Kidney glomerular epithelial cell (primary cell): ENCODE measurements at regions not wholly inside any gene's neighbourhood (a gene's known extent, or its start where the extent isn't known, plus 50 kb on each side); places are given as distances from the start of the nearest gene placed in this dataset.

Experiments
- DNase-seq: peaks from one replicate; lab custom pipeline; 2025; lab: John Stamatoyannopoulos, UW

- no peak for DNase-seq
These were observed 257.1 kb upstream of the ACTRT1 start for GRCh38 chrX:128309311-128309710.

DNA sequence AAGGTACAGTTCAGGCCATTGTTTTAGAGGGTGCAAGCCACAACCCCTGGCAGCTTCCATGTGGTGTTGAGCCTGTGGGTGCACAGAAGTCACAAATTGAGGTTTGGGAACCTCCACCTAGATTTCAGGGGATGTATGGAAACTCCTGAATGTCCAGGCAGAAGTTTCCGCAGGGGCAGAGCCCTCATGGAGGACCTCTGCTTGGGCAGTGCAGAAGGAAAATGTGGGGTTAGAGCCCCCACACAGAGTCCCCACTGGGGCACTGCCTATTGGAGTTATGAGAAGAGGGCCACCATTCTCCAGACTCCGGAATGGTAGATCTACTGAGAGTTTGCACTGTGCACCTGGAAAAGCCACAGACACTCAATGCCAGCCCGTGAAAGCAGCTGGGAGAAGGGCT is 242.0 kb upstream of the ACTRT1 start:
- no peak for DNase-seq

GRCh38 chrX:128287693-128288092 is 235.5 kb upstream of the ACTRT1 start:
- DNase-seq = no peak

DNA sequence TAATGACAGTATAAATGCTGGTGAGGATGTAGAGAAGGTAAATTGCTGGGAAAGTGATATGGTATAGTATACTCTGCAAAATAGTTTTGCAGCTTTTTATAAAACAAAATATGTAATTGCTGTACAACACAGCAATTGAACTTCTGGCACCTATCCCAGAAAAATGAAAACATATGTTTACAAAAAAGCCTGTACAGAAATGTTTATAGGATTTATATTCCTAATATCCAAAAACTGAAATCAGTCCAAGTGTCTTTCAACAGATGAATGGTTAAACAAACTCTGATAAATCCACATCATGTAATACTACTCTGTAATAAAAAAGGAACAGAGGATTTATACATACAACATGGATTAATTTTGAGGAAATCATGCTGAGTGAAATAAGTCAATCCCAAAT is 198.4 kb upstream of the ACTRT1 start:
- no peak for DNase-seq

GRCh38 chrX:128216364-128216763 is 164.2 kb upstream of the ACTRT1 start:
- no peak for DNase-seq

DNA sequence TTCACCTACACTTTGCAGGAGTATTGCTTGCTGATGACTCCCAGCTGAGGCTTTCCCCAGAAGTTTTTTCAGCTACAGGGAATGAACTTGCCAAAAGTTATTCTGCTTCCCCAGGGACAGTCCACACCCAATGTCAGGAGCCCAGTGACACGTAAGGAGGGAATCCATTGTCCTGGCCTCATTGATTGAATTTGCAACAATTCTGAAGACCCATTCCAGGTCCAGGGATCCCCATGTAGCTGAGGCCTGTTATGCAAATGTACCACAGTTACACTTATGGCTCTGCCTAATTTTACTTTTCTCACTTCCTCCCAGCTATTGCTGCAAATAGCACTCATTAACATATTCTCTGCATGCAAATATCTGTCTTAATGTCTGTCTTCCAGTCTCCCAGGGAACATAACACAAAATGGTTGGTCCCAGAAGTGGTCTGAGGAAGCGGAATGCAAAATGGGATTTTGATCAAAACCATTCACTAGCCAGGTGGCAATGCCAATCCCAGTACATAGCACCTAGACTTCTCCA is 113.7 kb upstream of the ACTRT1 start:
- DNase-seq = no peak

- no peak for DNase-seq
These were observed 104.0 kb upstream of the ACTRT1 start for GRCh38 chrX:128156204-128156603.

DNA sequence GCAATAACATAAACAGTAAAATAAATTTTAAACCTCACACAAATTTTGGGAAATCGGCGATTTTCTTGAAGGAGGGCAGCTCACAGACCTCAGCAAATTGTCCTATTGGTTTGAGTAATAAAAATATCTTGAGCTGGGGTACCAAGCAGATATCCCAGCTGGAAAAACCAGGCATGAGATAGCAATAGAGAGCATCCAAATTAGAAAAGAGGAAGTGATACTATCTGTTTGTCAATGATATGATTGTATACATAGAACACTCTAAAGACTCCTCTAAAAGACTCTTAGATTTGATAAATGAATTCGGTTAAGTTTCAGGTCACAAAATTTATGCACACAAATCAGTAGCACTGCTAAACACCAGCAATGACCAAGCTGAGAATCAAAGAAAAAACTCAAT is 90.5 kb upstream of the ACTRT1 start:
- DNase-seq = no peak

DNA sequence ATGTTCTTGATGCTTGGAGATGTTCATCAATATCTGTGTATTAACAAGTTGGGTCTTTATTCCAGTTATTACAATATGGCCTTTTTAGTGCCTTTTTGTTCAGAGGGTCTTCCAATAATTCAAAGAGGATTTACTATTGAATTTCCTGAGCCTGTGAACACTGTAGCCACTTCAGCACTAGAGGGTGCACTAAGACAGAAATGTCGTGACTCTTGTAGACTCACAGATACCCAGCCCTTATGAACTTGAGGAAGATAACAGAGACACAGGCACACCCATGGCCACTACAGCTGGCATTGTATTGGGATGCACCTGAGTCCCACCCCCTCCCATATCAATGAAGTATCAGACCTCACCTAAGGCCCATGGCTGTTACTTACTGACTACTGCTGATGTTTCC is 54.4 kb upstream of the ACTRT1 start:
- DNase-seq = peak; percentile 0

DNA sequence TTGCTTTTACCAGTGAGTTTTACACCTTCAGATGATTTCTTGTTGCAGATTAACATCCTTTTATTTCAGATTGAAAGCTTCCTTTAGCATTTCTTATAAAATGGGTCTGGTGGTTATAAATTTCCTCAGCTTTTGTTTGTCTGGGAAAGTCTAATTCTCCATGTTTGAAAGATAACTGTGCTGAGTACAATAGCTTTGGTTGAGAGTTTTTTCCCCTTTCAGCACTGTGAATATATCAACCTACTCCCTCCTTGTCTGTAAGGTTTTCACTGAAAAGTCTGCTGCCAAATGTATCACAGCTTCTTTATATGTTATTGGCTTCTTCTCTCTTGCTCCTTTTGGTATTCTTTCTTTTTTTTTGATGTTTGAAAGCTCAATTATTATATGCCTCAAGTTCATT is 53.5 kb upstream of the ACTRT1 start:
- DNase-seq = no peak
